HG02981 (cell line): ENCODE measurements at regions not wholly inside any gene's neighbourhood (a gene's known extent, or its start where the extent isn't known, plus 50 kb on each side); places are given as distances from the start of the nearest gene placed in this dataset.

Experiments
- ATAC-seq: cut with Tn5 transposase; IDR thresholded peaks from one replicate; pipeline ENCODE4 v1.9.1; 2021; ENCODE audit warnings: mild to moderate bottlenecking, moderate library complexity; ENCODE audit not compliant: unreplicated experiment

DNA sequence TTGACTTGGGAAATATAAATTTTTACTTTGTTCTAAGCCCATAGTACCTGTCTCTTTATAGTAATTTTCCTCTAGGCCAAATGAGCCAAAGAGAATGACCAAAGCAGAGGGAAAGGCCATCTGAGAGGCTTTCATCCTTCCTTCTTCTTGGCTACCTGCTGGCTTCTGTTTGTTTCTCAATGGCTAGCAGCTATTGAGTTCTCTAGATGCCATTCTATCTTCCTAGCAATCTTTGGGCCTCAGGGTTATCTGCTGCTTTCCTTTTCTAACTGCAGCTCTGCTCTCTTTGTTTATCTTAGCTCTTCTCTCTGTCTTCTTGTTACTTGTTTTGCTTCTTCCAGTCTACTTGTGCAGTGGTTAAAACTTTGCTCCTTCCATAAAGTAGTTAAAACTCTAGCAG is 601.1 kb upstream of the NRXN1 start:
- ATAC-seq: no peak

DNA sequence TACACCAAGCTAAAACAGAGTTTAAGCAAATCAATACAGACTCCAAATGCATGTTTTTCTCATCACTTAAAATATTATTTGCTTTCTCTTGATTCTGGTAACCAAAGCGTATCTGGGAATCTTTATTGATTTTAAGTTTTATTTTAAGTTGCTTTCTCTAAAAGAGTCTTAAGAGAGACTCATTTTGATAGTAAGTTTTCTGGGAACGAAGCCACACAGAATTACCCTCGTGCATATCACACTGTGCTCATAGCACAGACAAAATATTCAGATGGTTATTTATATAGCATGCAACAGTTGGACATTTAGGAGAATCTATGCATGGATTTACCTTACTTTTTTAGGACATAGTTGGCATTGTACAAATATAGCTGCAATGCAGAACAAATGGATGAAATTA is 597.5 kb upstream of the NRXN1 start:
- no peak for ATAC-seq

DNA sequence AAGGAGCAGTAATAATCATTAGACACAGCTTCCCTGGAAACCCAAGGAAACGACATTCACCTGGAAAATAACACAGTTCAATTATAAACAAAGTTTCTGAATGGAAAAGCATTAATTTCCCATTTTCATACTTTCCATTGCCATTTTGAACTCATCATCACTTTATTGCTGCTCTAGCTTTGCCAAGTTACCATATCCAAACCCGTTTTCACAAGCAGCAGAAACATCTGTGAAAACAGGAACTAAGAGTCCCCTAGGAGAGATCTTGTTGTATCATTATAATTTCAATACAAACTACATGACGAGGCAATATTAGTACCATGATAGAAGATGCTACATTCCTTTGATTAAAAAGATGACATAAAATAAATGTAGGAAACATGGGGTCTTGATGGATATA is 597.0 kb upstream of the NRXN1 start:
- no peak for ATAC-seq

DNA sequence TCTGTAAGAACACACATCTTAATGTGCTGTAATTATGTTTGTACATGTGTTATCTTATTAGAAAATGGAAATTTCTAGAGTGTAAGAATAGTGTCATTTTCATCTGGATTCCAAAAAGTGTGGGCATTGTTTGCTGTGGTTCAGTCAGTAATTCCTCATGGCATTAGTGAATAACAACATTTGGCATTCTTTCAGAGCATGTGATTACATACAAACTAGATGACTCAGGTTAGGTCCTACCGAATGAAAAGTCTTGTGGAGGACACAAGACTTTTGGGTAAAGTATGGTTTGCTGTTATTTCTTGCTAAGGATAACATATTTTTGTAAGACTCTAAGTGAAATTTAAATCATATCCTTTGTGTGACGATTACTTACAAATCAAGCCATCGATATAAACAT is 593.1 kb upstream of the NRXN1 start:
- no peak for ATAC-seq

DNA sequence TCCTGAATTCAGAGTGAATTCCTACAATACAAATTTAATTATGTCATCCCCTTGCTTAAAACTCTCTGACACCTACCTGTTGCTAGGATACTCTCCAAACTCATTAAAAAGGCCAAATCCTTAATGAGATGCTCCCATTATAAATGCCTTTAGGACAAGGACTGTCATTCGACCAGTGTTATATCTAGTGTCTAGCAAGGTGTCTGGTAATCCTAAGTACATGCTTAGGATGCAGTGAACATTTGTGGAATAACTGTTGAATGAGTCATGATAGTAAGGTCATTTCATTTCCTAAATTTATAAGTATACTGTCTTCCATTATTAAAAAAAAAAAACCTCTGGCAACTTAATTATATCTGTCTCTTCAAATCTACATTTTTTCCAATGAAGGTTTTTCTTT is 588.9 kb upstream of the NRXN1 start:
- no peak for ATAC-seq

DNA sequence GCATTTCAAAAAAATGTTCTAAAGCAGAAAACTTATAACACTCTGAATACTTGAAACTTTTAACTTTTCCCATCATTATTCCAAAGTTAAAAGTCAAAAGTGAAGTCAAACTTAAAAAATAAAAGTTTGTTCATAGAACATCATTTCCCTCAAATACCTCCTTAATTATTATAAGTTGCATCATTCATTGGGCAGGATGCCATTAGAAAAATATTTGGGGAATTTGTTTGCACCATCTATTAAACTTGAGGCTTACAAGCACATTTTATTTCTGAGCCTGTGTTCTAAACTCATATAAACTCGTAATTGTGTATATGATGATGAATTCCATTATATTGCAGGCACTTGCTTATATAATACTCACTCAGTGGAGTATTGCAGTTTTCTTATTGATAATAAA is 588.0 kb upstream of the NRXN1 start:
- no peak for ATAC-seq

DNA sequence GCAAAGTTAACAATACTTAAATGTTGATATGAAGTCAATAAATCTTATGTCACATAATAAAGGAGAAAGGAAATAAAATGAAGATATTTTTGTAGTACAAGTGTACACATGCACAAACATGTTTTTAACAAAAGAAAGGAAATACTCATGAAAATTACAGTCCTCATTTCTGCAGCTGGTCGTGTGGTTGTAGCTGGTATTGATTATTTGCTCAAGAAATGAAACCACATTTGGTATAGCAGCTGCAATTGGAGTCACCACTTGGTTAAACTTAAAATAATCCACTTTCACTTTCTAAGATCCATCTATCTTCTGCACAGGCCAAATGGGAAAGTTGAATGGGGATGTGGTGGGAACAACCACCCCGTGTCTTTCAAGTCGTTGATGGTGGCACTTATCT is 580.5 kb upstream of the NRXN1 start:
- ATAC-seq: no peak

DNA sequence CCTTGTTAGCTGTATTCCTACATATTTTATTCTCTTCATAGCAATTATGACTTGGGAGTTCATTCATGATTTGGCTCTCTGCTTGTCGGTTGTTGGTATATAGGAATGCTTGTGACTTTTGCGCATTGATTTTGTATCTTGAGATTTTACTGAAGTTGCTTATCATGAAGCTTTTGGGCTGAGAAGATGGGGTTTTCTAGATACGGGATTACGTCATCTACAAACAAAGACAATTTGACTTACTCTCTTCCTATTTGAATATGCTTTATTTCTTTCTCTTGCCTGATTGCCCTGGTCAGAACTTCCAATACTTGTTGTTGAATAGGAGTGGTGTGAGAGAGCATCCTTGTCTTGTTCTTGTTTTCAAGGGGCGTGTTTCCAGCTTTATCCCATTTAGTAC is 569.8 kb upstream of the NRXN1 start:
- ATAC-seq: no peak

DNA sequence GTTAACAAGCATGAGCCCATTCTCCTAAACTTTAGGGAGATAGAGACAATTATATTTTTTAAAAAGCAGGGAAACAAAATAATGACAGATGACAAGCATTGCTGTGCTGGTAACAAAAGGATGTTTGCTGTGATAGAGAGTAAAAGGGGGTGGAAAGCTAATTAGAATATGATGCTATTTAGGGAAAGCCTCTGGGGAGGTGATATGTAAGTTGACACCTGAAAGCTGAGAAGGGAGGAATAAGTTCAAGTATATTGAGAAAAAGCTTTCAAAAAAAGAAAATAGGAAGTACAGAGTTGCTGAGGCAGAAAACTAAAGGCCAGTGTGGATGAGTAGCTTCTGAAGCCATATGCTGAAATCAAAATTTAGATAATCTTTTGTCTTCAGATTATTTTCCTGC is 565.2 kb upstream of the NRXN1 start:
- ATAC-seq: no peak

DNA sequence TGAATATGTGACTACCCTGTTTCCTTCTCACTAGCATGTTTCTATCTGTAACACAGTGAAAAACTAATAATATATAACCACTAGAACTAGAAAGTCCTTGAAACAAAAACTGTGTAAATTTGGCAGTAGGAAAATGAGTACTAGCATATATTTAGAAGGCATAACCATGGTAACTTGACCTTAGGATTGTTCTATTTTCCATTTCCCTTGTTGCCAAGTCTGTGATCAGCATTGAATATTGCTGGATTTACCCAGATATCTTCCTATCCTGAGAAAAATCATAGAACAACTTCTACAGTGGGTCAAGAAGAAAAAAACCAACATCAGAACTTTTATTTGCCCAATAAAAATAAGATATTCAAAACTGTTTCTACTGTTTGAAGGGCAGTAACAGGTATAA is 563.9 kb upstream of the NRXN1 start:
- no peak for ATAC-seq

DNA sequence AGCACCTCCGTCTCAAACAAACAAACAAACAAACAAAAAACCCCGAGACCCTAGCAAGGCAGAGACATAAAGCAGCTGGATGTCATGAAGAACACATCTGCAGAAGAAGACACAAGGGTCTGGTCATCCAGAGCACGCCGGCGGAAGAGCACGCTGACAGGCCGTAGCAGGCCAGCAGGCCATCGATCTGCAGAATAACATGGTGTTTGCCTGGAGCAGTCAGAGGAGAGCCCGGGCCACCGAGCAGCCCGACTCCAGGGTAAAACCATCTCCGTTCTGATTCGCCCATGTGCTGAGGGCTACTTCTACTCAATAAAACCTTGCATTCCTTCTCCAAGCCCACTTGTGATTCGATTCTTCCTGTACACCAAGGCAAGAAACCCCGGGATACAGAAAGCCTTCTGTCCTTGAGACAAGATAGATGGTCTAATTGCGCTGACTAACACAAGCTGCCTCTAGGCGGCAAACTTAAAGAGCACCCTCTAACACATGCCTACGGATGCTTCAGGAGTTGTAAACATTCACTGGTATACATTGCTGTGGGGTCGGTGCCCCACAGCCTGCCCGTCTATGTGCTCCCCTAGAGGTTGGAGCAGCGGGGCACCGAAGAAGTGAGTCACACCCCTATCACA is 549.8 kb upstream of the NRXN1 start:
- no peak for ATAC-seq

DNA sequence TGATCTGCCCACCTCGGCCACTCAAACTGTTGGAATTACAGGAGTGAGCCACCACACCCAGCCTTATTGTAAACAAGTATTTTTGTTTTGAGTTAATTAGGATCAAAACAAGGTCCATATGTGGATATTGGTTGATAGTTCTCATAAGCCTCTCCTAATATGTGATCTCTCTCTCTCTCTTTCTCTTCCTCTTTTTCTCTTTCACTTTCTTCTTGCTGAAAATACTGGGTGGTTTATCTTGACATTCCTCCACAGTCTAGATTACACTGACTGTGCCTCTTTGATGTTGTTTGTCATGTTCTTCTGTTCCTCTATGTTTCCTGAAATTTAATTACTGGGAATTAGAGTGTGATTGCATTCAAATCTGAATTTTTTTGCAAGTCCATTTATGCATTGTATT is 547.5 kb upstream of the NRXN1 start:
- ATAC-seq: no peak

DNA sequence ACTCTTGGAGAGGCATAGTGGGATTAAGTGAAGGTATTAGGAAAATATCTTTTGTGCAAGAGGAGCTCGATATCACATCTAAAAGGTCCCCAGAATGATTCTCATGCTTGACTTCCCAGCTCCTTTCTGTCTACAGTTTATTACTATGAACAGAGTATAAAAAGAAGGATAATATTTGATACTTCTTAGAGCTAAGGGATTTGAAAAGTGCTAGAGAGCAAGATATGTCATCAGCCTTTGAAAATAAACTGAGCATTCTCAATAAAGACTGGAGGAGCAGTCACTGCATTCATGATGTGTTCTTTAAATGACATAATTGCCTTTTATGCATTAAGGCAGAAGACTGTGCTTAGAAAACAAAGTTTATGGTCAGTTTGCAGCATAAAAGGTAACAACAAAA is 543.2 kb upstream of the NRXN1 start:
- ATAC-seq: no peak

DNA sequence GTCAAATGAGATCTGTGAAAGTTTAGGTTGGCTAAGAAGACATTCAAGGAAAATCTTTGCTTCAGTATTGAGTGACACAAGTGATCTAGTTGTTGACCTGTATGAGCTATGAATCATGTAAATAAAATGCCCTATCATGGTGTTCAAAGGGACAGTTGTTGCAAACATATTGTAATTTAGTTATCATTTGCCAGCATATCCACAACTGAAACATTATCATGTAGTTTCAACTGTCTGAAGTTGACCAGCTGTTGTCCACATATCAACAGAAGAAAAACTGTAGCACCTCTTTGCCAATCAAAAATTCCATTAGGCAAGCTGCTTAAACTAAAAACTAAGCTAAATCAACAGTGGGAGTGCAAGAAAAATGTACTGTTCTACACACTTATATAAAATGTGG is 527.1 kb upstream of the NRXN1 start:
- ATAC-seq: no peak

DNA sequence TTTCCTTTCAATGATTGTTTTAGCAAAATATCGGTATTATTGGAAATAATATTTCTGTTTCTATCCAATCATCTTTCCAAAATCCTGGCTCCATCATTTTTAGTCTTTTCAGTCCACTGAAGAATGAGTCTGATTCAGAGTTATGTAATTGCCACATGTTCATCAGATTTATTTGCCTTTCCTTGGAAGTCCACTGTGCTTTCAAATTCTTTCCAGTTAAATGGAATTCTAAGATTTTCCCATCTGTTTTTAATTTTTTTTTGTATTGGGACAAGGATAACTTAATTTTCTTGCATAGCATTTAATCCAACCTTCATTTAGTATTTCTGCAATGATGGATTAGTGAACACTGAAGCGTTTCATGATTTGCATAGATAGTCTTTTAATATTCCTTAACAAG is 521.5 kb upstream of the NRXN1 start:
- ATAC-seq: no peak

DNA sequence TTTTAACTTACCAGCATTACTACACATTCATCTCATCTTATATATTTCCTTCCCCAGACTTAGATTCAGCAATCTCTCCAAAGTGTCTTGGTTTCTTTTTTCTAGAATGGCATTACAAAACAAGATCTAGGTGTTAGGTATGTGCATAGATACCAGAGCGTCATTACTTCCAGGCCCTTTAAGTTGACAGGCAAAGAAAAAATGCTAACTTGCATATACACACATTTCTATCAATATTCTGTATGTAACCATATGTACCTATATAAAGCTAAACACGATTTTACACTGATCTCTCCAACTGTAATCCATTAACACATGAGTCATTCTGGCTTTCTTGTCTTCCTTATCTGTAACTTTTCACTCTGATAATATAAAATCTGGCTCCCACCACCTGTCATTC is 503.8 kb upstream of the NRXN1 start:
- no peak for ATAC-seq

DNA sequence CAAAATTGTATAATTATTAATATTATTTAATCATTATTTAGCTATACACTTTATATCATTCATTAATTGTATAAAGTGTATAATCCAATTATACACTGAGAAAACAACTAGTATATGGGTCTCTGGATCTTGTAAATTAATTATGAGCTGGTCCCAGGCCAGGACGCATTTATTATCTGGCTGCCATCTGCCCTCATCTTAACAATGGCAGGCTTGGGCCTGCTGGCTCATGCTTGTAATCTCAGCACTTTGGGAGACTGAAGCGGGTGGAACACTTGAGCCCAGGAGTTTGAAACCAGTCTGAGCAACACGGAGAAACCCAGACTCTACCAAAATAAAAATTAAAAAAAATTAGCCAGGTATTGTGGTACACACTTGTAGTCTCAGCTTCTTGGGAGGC is 502.2 kb upstream of the NRXN1 start:
- no peak for ATAC-seq

DNA sequence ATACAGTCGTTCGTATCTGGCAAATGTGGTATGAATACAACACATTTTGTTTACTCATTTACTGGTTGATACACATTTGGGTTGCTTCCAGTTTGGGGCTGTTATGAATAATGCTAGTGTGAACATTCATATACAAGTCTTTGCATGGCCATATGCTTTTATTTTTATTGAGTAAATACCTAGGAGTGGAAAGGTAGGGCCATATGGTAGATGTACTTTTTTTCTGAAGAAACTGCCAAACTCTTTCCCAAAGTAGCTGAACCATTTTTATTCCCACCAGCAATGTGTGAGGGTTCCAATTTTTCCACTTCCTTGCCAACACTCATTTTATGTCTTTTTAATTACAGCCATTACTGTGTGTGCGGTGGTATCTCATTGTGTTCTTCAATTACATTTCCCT is 496.2 kb upstream of the NRXN1 start:
- ATAC-seq: no peak

DNA sequence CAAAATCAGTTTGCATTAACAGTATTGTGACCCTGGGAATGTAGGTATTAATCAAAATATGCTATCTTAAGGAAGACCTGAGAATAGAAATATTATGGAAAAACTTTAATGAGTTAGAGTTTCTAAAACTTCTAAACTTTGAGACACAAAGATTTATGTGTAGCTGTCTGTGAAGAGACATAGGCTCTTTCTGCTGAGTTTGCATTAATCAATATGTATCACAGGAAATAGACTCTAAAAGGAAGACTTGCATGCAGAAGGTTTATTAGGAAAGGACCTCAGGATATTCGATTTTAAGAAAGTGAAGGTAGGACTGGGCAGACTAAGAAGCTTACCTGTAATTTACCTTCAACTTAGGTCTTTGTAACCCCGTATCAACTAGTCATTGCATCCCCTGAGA is 494.8 kb upstream of the NRXN1 start:
- ATAC-seq: no peak

DNA sequence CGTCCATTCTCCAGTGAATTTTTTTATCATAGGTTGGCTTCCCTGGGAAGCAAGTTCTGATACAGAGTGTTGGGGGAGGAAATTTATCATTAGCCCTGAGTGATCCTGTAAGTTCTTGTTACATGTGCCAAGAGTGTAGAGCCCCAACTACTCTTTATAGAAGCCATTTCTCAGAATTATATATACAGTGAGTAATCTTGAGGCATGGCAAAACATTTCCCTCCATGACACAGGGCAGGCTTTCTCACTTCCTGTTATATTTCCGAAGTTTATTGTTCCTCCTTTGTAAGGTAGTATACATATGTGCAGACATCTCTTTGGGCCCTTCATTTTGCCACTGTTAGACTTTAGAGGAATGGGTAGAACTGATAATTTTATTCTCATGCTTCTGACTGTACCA is 484.7 kb upstream of the NRXN1 start:
- ATAC-seq: no peak

DNA sequence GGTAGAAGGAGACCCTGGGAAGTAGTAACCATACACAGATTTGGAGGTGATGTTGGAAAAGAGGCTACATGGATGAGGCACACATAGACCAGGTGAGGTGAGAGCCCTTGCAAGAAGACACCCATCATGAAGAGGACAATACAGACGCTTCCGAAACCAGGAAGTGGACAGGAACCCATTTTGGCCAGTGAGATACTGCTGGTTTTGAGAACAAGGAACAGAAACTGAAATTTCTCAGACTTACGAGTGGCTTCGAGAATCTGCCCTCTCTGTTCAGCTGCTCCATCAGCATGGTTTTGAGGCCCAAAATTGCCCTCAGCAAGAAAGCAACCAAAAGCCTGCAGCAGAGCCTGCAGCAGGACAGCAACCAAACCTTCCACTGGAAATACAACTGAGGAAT is 479.1 kb upstream of the NRXN1 start:
- ATAC-seq: peak; percentile 84

DNA sequence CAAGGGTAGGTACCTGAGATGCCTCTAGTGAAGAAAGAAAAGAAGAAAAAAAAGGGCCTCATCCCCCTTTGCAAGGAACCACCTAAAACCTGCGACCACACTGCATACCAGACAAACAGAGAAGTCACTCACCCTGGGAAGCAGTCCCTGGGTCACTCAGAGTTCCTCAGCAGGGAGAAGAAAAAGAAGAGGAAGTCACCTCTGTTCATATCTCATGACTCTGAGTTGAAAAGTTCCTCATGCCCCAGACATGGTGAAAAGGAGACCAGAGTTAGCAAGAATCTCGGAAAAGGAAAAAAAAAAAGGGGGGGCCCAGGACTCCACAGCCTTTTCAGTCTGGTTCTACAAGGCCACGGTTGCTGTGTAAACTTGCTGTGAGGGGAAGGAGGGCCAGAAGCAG is 478.4 kb upstream of the NRXN1 start:
- ATAC-seq: no peak

DNA sequence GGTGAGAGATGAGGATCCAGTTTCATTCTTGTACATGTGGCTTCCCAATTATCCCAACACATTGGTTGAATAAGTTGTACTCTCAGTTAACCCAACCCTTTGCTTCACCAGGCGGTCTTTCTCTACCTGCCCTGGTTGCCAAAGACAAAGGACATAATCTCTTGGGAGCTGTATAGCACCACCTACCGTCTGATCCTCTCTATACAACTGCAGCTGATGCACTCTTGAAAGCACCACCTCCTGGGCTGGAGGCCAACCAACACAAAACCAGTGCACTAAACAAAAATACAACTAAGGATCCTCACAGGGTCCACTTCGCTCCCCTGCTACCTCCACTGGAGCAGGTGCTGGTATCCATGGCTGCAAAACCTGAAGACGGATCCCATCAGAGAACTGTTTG is 473.6 kb upstream of the NRXN1 start:
- no peak for ATAC-seq
